ENCODE measurements at regions not wholly inside any gene's neighbourhood (a gene's known extent, or its start where the extent isn't known, plus 50 kb on each side); places are given as distances from the start of the nearest gene placed in this dataset.

GRCh38 chr3:105963161-105963560 is 94.3 kb upstream of the CBLB start:
- no peak for TF ChIP-seq TAF1 (IDR thresholded peaks at IDR 0.05; ENCODE audit: low read depth, low read length)
- TF ChIP-seq POLR2A (IDR thresholded peaks at IDR 0.05; ENCODE audit: low read depth, low read length), result no peak
- TF ChIP-seq SPI1 (IDR thresholded peaks at IDR 0.05; ENCODE audit: low read depth, low read length), result no peak

Data from GM12891 (cell line).